Activated naive CD4-positive, alpha-beta T cell treated with anti-CD3 and anti-CD28 coated beads for 36 hours (primary cell): ENCODE measurements at regions not wholly inside any gene's neighbourhood (a gene's known extent, or its start where the extent isn't known, plus 50 kb on each side); places are given as distances from the start of the nearest gene placed in this dataset.
"Not testable (repeated sequence)": the region's sequence is repeated elsewhere in the genome, so short reads cannot be mapped to it uniquely, and the experiment has no call there.

Source experiments
- CTCF ChIA-PET: fragments of 350-600 bp; sonication (Branson Sonifier 250); formaldehyde crosslinking; loops from one replicate; lab custom pipeline; 2021; ENCODE audit warnings: antibody characterized with exemption; lab: Charles Lee
- DNase-seq: peaks from one replicate; pipeline ENCODE4 v3.0.0-alpha.2; 2020
- H3K27ac Mint-ChIP-seq: one replicate; pipeline ENCODE4 v1.8.0; 2021; ENCODE audit warnings: mild to moderate bottlenecking, mixed read lengths
- H3K27me3 Mint-ChIP-seq: one replicate; pipeline ENCODE4 v1.8.0; 2021; ENCODE audit warnings: low read depth, mixed read lengths
- H3K36me3 Mint-ChIP-seq: one replicate; pipeline ENCODE4 v1.8.0; 2021; ENCODE audit warnings: low read depth, mixed read lengths
- H3K4me1 Mint-ChIP-seq: one replicate; pipeline ENCODE4 v1.8.0; 2021; ENCODE audit warnings: low read depth, mixed read lengths
- H3K4me3 Mint-ChIP-seq: one replicate; pipeline ENCODE4 v1.8.0; 2021; ENCODE audit warnings: mild to moderate bottlenecking, moderate library complexity, mixed read lengths
- H3K9me3 Mint-ChIP-seq: one replicate; pipeline ENCODE4 v1.8.0; 2021; ENCODE audit warnings: mixed read lengths
- intact Hi-C: fragments of 100-400 bp; cut with micrococcal nuclease; formaldehyde crosslinking; loops from one replicate; pipeline ENCODE4 v1.15.1; 2023

DNA sequence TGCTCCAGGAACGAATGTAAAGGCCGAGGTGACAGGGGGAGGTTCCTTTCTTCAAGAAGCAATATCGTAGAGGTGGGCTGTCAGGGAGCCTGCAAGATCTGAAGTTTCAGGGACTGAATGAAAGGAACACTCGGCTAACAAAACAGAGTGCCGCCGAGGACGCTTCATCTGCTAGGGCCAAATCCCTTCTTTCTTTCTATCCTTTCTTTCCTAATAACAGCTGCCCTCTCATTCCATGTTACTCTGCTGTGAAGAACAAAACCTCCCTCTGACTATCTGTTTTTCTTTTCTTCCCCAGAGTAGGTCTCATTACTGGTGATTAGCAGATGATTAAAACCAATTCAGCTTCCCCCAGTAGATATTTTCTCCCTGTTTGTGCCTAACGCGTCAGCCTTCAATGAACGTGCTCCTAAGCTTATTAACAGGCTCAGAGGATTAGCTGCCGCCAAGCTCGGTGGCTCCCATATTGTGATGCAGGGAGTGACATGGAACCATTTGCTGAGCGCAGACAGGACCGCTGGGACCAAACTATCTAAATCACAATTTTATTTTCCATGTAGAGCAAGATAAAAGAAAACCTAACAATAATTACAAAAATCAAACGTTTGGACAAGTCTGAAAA is 414.6 kb downstream of the TMEM182 start:
- Mint-ChIP-seq H3K4me1 (no peaks in the 10 kb centered on the region), H3K36me3 (no peaks in the 10 kb centered on the region), H3K4me3 (no peak overlapping the region), H3K27me3 (no peaks in the 10 kb centered on the region), H3K9me3 (peaks cover 4% of the 10 kb centered on the region), H3K27ac (no peak overlapping the region)
- intact Hi-C loops, result no loop called here
- no peak for DNase-seq
- CTCF ChIA-PET, result no interaction called here

DNA sequence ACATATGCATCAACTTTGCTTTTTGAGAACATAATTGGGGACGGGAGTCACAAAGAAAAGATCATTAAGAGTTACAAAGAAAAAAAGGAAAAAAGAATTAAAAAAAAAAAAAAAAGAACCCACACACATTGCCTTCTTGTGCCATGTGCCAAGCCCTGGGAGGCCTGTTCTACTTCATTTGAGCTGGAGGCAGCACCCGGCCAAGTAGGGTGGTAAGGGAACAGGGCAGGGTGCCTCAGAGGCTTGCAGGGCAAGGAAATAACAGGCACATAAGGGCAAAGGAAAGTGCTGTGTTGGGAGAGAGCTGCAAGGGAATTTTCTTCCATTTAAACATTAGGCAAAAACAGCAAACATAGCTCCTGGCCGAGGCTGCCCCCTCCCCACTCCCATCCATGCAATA is 418.0 kb downstream of the TMEM182 start:
- H3K27me3 Mint-ChIP-seq, result no peaks in the 10 kb centered on the region
- H3K4me3 Mint-ChIP-seq, result no peak overlapping the region
- no peaks in the 10 kb centered on the region for H3K36me3 Mint-ChIP-seq
- CTCF ChIA-PET, result no interaction called here
- no peak overlapping the region for H3K27ac Mint-ChIP-seq
- no peaks in the 10 kb centered on the region for H3K4me1 Mint-ChIP-seq
- intact Hi-C loops, result no loop called here
- DNase-seq, result no peak
- peaks cover 4% of the 10 kb centered on the region for H3K9me3 Mint-ChIP-seq

DNA sequence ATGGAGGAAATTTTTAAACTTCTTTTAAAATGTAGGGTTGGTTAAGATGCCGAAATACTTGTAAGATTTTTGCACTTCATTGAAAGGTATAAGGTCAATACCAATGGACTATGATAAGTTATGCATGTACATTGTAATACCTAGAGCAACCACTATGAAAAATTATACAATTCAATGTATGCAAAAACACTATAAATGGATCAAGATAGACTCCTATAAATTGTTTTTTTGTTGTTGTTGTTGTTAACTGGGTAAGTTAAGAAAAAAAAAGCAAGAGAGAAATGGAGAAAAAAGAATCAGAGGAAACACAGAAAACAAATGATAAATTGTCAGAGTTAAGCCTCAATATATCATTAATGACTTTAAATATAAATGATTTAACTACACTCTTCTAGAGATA is 421.2 kb downstream of the TMEM182 start:
- CTCF ChIA-PET, result no interaction called here
- Mint-ChIP-seq H3K27ac (no peak overlapping the region), H3K36me3 (no peaks in the 10 kb centered on the region), H3K4me3 (no peak overlapping the region), H3K27me3 (no peaks in the 10 kb centered on the region), H3K9me3 (no peaks in the 10 kb centered on the region), H3K4me1 (no peaks in the 10 kb centered on the region)
- intact Hi-C loops, result no loop called here
- DNase-seq, result no peak

- no peak overlapping the region for H3K27ac Mint-ChIP-seq
- no peaks in the 10 kb centered on the region for H3K27me3 Mint-ChIP-seq
- CTCF ChIA-PET, result interaction anchor here (0.6 kb wide), 1 partner anchor 413 kb away, joined by 3 read pairs; no protein-coding TSS in a partner anchor
- intact Hi-C loops, result no loop called here
- DNase-seq, result no peak
- no peaks in the 10 kb centered on the region for H3K4me1 Mint-ChIP-seq
- H3K4me3 Mint-ChIP-seq, result no peak overlapping the region
- H3K9me3 Mint-ChIP-seq, result peaks cover 5% of the 10 kb centered on the region
- H3K36me3 Mint-ChIP-seq, result no peaks in the 10 kb centered on the region
Observed at GRCh38 chr2:103196802-103197201, 435.0 kb downstream of the TMEM182 start.

DNA sequence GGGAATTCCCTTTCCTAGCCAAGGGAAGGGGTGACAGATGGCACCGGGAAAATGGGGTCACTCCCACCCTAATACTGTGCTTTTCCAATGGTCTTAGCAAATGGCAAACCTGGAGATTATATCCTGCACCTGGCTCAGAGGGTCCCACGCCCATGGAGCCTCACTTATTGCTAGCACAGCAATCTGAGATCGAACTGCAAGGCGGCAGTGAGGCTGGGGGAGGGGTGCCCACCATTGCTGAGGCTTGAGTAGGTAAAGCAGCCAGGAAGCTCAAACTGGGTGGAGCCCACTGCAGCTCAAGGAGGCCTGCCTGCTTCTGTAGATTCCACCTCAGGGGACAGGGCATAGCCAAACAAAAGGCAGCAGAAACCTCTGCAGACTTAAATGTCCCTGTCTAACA is 438.9 kb downstream of the TMEM182 start:
- H3K27me3 Mint-ChIP-seq, H3K36me3 Mint-ChIP-seq, H3K4me1 Mint-ChIP-seq, H3K27ac Mint-ChIP-seq, DNase-seq, H3K4me3 Mint-ChIP-seq, CTCF ChIA-PET, intact Hi-C loops: not testable (repeated sequence)
- H3K9me3 Mint-ChIP-seq, result peaks cover 11% of the 10 kb centered on the region

- H3K4me3 Mint-ChIP-seq, result no peak overlapping the region
- H3K27me3 Mint-ChIP-seq, result no peaks in the 10 kb centered on the region
- no peaks in the 10 kb centered on the region for H3K36me3 Mint-ChIP-seq
- H3K27ac Mint-ChIP-seq, result no peak overlapping the region
- H3K4me1 Mint-ChIP-seq, result no peaks in the 10 kb centered on the region
- CTCF ChIA-PET, result no interaction called here
- intact Hi-C loops, result no loop called here
- no peak for DNase-seq
- H3K9me3 Mint-ChIP-seq, result peaks cover 3% of the 10 kb centered on the region
Observed at GRCh38 chr2:103208916-103209315, 447.1 kb downstream of the TMEM182 start.

- Mint-ChIP-seq H3K4me3 (no peak overlapping the region), H3K27ac (no peak overlapping the region), H3K27me3 (no peaks in the 10 kb centered on the region), H3K9me3 (no peaks in the 10 kb centered on the region), H3K4me1 (no peaks in the 10 kb centered on the region), H3K36me3 (no peaks in the 10 kb centered on the region)
- no peak for DNase-seq
- CTCF ChIA-PET, result no interaction called here
- intact Hi-C loops, result no loop called here
Observed at GRCh38 chr2:103213028-103213542, 451.3 kb downstream of the TMEM182 start.

- no peak for DNase-seq
- Mint-ChIP-seq H3K4me3 (no peak overlapping the region), H3K27me3 (no peaks in the 10 kb centered on the region), H3K4me1 (no peaks in the 10 kb centered on the region), H3K27ac (no peak overlapping the region), H3K9me3 (peaks cover 2% of the 10 kb centered on the region), H3K36me3 (no peaks in the 10 kb centered on the region)
- intact Hi-C loops, result no loop called here
- CTCF ChIA-PET, result no interaction called here
Observed at GRCh38 chr2:103218516-103218915, 456.7 kb downstream of the TMEM182 start.

DNA sequence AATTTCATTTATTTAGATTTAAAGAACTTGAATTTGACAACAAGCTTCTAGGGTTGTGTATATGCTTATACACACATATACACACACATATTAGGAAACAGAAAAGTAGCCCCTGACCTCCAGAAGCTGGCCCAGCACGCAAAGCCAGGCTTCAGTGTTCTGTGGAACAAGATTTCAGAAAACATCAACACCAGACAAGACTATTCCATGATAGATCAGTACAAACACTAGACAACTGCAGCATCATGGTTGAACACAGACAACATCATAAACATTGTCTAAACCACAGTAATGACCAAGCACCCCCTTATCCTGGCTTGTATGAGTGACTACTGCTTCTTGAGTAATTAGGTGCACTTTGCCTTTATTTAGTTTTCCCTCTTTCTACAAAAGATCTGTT is 457.6 kb downstream of the TMEM182 start:
- Mint-ChIP-seq H3K27ac (no peak overlapping the region), H3K36me3 (no peaks in the 10 kb centered on the region), H3K27me3 (no peaks in the 10 kb centered on the region), H3K4me3 (no peak overlapping the region), H3K9me3 (peaks cover 2% of the 10 kb centered on the region), H3K4me1 (no peaks in the 10 kb centered on the region)
- CTCF ChIA-PET, result interaction anchor here (1.0 kb wide), 1 partner anchor 11 kb away, joined by 3 read pairs; no protein-coding TSS in a partner anchor
- DNase-seq, result no peak
- intact Hi-C loops, result no loop called here

DNA sequence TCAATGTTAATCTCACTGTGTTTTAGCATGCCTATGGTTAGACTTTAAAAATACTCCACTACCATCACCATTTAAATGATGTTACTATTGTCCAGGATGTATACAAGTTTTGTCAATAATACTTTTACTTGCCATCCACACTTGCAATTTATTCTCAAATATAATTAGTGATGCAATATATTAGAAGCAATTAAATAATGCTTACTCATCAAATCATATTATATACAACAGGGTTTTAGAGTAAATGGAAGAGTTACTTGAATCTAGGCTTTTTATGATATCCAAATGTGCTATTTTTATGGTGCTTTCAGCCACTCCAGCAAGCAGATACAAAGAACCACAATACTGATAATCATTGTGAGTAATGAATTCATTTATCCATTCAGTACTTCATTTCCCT is 461.1 kb downstream of the TMEM182 start:
- no peak overlapping the region for H3K4me3 Mint-ChIP-seq
- peaks cover 2% of the 10 kb centered on the region for H3K9me3 Mint-ChIP-seq
- intact Hi-C loops, result no loop called here
- H3K27me3 Mint-ChIP-seq, result no peaks in the 10 kb centered on the region
- H3K27ac Mint-ChIP-seq, result no peak overlapping the region
- H3K4me1 Mint-ChIP-seq, result no peaks in the 10 kb centered on the region
- H3K36me3 Mint-ChIP-seq, result no peaks in the 10 kb centered on the region
- CTCF ChIA-PET, result no interaction called here
- DNase-seq, result no peak

DNA sequence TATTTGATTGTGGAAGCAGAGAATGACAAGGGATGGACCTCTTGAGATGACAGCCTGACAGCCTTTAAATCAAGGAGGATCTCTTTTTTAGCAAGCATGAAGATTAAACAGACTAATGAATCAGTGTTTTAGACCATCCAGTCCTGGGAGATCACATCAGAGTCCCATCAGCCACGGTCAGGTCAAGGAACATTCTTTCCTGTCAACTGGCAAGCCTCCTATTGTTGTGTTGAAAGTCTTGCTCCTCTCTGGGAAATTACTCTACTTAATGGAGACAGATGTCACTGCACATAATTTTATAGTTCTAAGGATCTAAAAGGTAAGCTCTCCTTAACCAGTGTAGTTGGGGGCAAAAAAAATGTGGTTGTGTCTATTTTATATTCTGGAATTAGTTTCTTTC is 469.0 kb downstream of the TMEM182 start:
- Mint-ChIP-seq H3K27me3 (no peaks in the 10 kb centered on the region), H3K9me3 (no peaks in the 10 kb centered on the region), H3K4me3 (no peak overlapping the region), H3K36me3 (no peaks in the 10 kb centered on the region), H3K27ac (no peak overlapping the region), H3K4me1 (no peaks in the 10 kb centered on the region)
- CTCF ChIA-PET, result no interaction called here
- intact Hi-C loops, result no loop called here
- DNase-seq, result no peak

GRCh38 chr2:103232865-103233264 is 471.0 kb downstream of the TMEM182 start:
- H3K4me1 Mint-ChIP-seq, result no peaks in the 10 kb centered on the region
- H3K9me3 Mint-ChIP-seq, result peaks cover 3% of the 10 kb centered on the region
- no peaks in the 10 kb centered on the region for H3K36me3 Mint-ChIP-seq
- H3K27me3 Mint-ChIP-seq, result no peaks in the 10 kb centered on the region
- intact Hi-C loops, result no loop called here
- CTCF ChIA-PET, result no interaction called here
- H3K27ac Mint-ChIP-seq, result no peak overlapping the region
- no peak overlapping the region for H3K4me3 Mint-ChIP-seq
- DNase-seq, result no peak

- peaks cover 3% of the 10 kb centered on the region for H3K9me3 Mint-ChIP-seq
- no peaks in the 10 kb centered on the region for H3K36me3 Mint-ChIP-seq
- H3K27me3 Mint-ChIP-seq, result no peaks in the 10 kb centered on the region
- H3K27ac Mint-ChIP-seq, result no peak overlapping the region
- H3K4me3 Mint-ChIP-seq, result no peak overlapping the region
- CTCF ChIA-PET, result no interaction called here
- intact Hi-C loops, result no loop called here
- no peaks in the 10 kb centered on the region for H3K4me1 Mint-ChIP-seq
- DNase-seq, result no peak
Observed at GRCh38 chr2:103233691-103234090, 471.9 kb downstream of the TMEM182 start.
